Endodermal cell (in vitro differentiated cells): ENCODE measurements at regions not wholly inside any gene's neighbourhood (a gene's known extent, or its start where the extent isn't known, plus 50 kb on each side); places are given as distances from the start of the nearest gene placed in this dataset.
"Not testable (repeated sequence)": the region's sequence is repeated elsewhere in the genome, so short reads cannot be mapped to it uniquely, and the experiment has no call there.

Source experiments
- DNase-seq: peaks from one replicate; pipeline ENCODE4 v3.0.0-alpha.2; 2017
- H3K27ac ChIP-seq: 2 replicates; pipeline ENCODE4 v1.5.1; 2013; ENCODE audit warnings: mild to moderate bottlenecking, low read depth, low read length, moderate library complexity
- H3K27me3 ChIP-seq: 2 replicates; pipeline ENCODE4 v1.6.1; 2013; ENCODE audit warnings: mild to moderate bottlenecking, low read length, moderate library complexity; ENCODE audit not compliant: insufficient read depth, control insufficient read depth, poor library complexity, severe bottlenecking
- H3K36me3 ChIP-seq: 2 replicates; pipeline ENCODE4 v1.7.0; 2013; ENCODE audit warnings: mild to moderate bottlenecking, low read length, moderate library complexity; ENCODE audit not compliant: control insufficient read depth, insufficient read depth
- H3K4me1 ChIP-seq: one replicate; pipeline ENCODE4 v1.7.0; 2013; ENCODE audit warnings: low read length; ENCODE audit not compliant: control insufficient read depth, insufficient read depth
- H3K4me3 ChIP-seq: 2 replicates; pipeline ENCODE4 v1.5.1; 2013; ENCODE audit warnings: mild to moderate bottlenecking, low read length, moderate library complexity
- H3K9ac ChIP-seq: 2 replicates; pipeline ENCODE4 v1.6.1; 2013; ENCODE audit warnings: mild to moderate bottlenecking, low read length, moderate library complexity; ENCODE audit not compliant: poor library complexity, severe bottlenecking; ENCODE audit errors: extremely low read depth
- H3K9me3 ChIP-seq: 2 replicates; pipeline ENCODE4 v1.6.1; 2013; ENCODE audit warnings: mild to moderate bottlenecking, low read length, moderate library complexity; ENCODE audit not compliant: control insufficient read depth
- H3K27ac Mint-ChIP-seq: 2 replicates; pipeline ENCODE4 v1.8.0; 2020; ENCODE audit warnings: mixed read lengths
- H3K27me3 Mint-ChIP-seq: 2 replicates; pipeline ENCODE4 v1.8.0; 2021; ENCODE audit warnings: mild to moderate bottlenecking, mixed read lengths; ENCODE audit not compliant: insufficient read depth
- H3K36me3 Mint-ChIP-seq: 2 replicates; pipeline ENCODE4 v1.8.0; 2020; ENCODE audit warnings: low read depth, mixed read lengths
- H3K4me1 Mint-ChIP-seq: 2 replicates; pipeline ENCODE4 v1.8.0; 2020; ENCODE audit warnings: mixed read lengths
- H3K4me3 Mint-ChIP-seq: 2 replicates; pipeline ENCODE4 v1.8.0; 2020; ENCODE audit warnings: mild to moderate bottlenecking, moderate library complexity, mixed read lengths
- H3K9me3 Mint-ChIP-seq: 2 replicates; pipeline ENCODE4 v1.8.0; 2020; ENCODE audit warnings: mild to moderate bottlenecking, mixed read lengths
- CTCF ChIP-seq: fragments of 200-600 bp; sonication (generic); conservative IDR thresholded peaks from 2 replicates; pipeline ENCODE4 v1.5.0; 2021; ENCODE audit warnings: antibody characterized with exemption, mild to moderate bottlenecking
- WGBS, 2 experiments: methylation state at CpG; one replicate each; pipeline versions ENCODE4 v1.1.5 to v1.1.7; 2013; ENCODE audit warnings: missing lambda C conversion rate in 2 of 2, mixed read lengths in 1 of 2; ENCODE audit not compliant: insufficient coverage in 1 of 2, insufficient read length in 1 of 2; 5-methylcytosine and 5-hydroxymethylcytosine counted together

- no peak overlapping the region for H3K9ac ChIP-seq
- Mint-ChIP-seq H3K4me1 (peaks cover 20% of the 10 kb centered on the region), H3K4me3 (no peak overlapping the region), H3K27ac (no peak overlapping the region), H3K27me3 (peaks cover 29% of the 10 kb centered on the region), H3K9me3 (peaks cover 39% of the 10 kb centered on the region), H3K36me3 (peaks cover 10% of the 10 kb centered on the region)
- H3K4me1 ChIP-seq, result peaks cover 5% of the 10 kb centered on the region
- WGBS, 2 experiments, result 60 to 69% methylated on average over 1 to 3 of the region's 3 CpGs
- H3K36me3 ChIP-seq, result no peaks in the 10 kb centered on the region
- peak; percentile 23 for TF ChIP-seq CTCF
- H3K27ac ChIP-seq, result no peak overlapping the region
- H3K27me3 ChIP-seq, result no peaks in the 10 kb centered on the region
- peaks cover 33% of the 10 kb centered on the region for H3K9me3 ChIP-seq
- H3K4me3 ChIP-seq, result no peak overlapping the region
- DNase-seq, result peak; percentile 72
These were observed 459.0 kb upstream of the NR3C2 start for GRCh38 chr4:148901075-148901705.

- Histone ChIP-seq H3K9me3 (peaks cover 37% of the 10 kb centered on the region), H3K4me3 (peak overlapping the region; percentile 48)
- not testable (repeated sequence) for H3K4me1 ChIP-seq, DNase-seq, H3K9ac ChIP-seq, H3K36me3 ChIP-seq, H3K4me3 Mint-ChIP-seq, H3K27ac ChIP-seq, H3K36me3 Mint-ChIP-seq, H3K27ac Mint-ChIP-seq, H3K27me3 ChIP-seq
- Mint-ChIP-seq H3K9me3 (peaks cover 44% of the 10 kb centered on the region), H3K27me3 (peaks cover 18% of the 10 kb centered on the region), H3K4me1 (peaks cover 12% of the 10 kb centered on the region)
These were observed 455.9 kb upstream of the NR3C2 start for GRCh38 chr4:148898139-148898538.

- no peaks in the 10 kb centered on the region for H3K27me3 ChIP-seq
- Mint-ChIP-seq H3K9me3 (peaks cover 22% of the 10 kb centered on the region), H3K27me3 (peaks cover 4% of the 10 kb centered on the region), H3K4me3 (no peak overlapping the region), H3K36me3 (peaks cover 2% of the 10 kb centered on the region), H3K27ac (no peak overlapping the region), H3K4me1 (no peaks in the 10 kb centered on the region)
- H3K4me1 ChIP-seq, result no peaks in the 10 kb centered on the region
- no peaks in the 10 kb centered on the region for H3K36me3 ChIP-seq
- DNase-seq, result no peak
- H3K4me3 ChIP-seq, result no peak overlapping the region
- H3K27ac ChIP-seq, result no peak overlapping the region
- 93 to 95% methylated on average over 2 to 3 of the region's 3 CpGs for WGBS, 2 experiments
- no peak overlapping the region for H3K9ac ChIP-seq
- no peak for TF ChIP-seq CTCF
- H3K9me3 ChIP-seq, result peaks cover 23% of the 10 kb centered on the region
These were observed 450.9 kb upstream of the NR3C2 start for GRCh38 chr4:148893095-148893494.

- H3K36me3 ChIP-seq, result no peaks in the 10 kb centered on the region
- H3K9me3 ChIP-seq, result no peaks in the 10 kb centered on the region
- no peaks in the 10 kb centered on the region for H3K4me1 ChIP-seq
- H3K27ac ChIP-seq, result no peak overlapping the region
- H3K4me3 ChIP-seq, result no peak overlapping the region
- no peak overlapping the region for H3K27ac Mint-ChIP-seq
- peaks cover 30% of the 10 kb centered on the region for H3K4me1 Mint-ChIP-seq
- H3K27me3 ChIP-seq, result no peaks in the 10 kb centered on the region
- no peak for TF ChIP-seq CTCF
- H3K27me3 Mint-ChIP-seq, result peaks cover 8% of the 10 kb centered on the region
- no peak overlapping the region for H3K4me3 Mint-ChIP-seq
- no peak overlapping the region for H3K9ac ChIP-seq
- no peaks in the 10 kb centered on the region for H3K36me3 Mint-ChIP-seq
- 91 to 94% methylated on average over 2 to 3 of the region's 3 CpGs for WGBS, 2 experiments
- DNase-seq, result no peak
- no peaks in the 10 kb centered on the region for H3K9me3 Mint-ChIP-seq
These were observed 441.7 kb upstream of the NR3C2 start for GRCh38 chr4:148883891-148884290.
